IMR-90 (cell line): ENCODE measurements at regions not wholly inside any gene's neighbourhood (a gene's known extent, or its start where the extent isn't known, plus 50 kb on each side); places are given as distances from the start of the nearest gene placed in this dataset.

ENCODE experiments used
- ATAC-seq: fragments of 200-7000 bp; cut with Tn5 transposase; 2 replicates; pipeline ENCODE4 v1.9.1; 2020; ENCODE audit warnings: low read depth, mild to moderate bottlenecking, moderate library complexity
- BruUV-seq: library from RNA; stranded (reverse); fragments of 400-500 nt; replicated peaks from 2 replicates; lab custom pipeline; 2021; lab: Mats Ljungman, UMichigan
- CTCF ChIA-PET: fragments of 300-600 bp; formaldehyde crosslinking; extraction: SDS; loops from one replicate; lab custom pipeline; 2021; ENCODE audit warnings: antibody characterized with exemption; lab: Yijun Ruan, JAX
- POLR2A ChIA-PET: fragments of 300-600 bp; sonication (Branson Sonifier 250); formaldehyde crosslinking; loops from one replicate; lab custom pipeline; 2022; ENCODE audit warnings: antibody characterized with exemption; ENCODE audit not compliant: unreplicated experiment; lab: Charles Lee
- DNase-seq: peaks from one replicate; pipeline ENCODE4 v3.0.0; 2013
- H2AFZ ChIP-seq: replicated peaks from 2 replicates; pipeline ENCODE3; 2013; ENCODE audit warnings: low read length, mild to moderate bottlenecking; ENCODE audit not compliant: poor library complexity
- H2AK5ac ChIP-seq: 2 replicates; pipeline ENCODE4 v1.6.1; 2013; ENCODE audit warnings: low read depth, low read length, inconsistent platforms
- H2AK9ac ChIP-seq: replicated peaks from 2 replicates; pipeline ENCODE3; 2013; ENCODE audit warnings: mild to moderate bottlenecking, low read depth, low read length, moderate library complexity; ENCODE audit not compliant: poor library complexity
- H2BK120ac ChIP-seq: 2 replicates; pipeline ENCODE4 v1.6.1; 2013; ENCODE audit warnings: low read depth, low read length, inconsistent platforms
- H2BK15ac ChIP-seq: 3 replicates; pipeline ENCODE4 v1.6.1; 2013; ENCODE audit warnings: low read depth, low read length, inconsistent platforms
- H2BK20ac ChIP-seq: 2 replicates; pipeline ENCODE4 v1.6.1; 2013; ENCODE audit warnings: low read depth, mild to moderate bottlenecking, inconsistent platforms, low read length, moderate library complexity
- H2BK5ac ChIP-seq: 2 replicates; pipeline ENCODE4 v1.6.1; 2013; ENCODE audit warnings: mild to moderate bottlenecking, low read depth, low read length, inconsistent platforms; ENCODE audit not compliant: poor library complexity, severe bottlenecking
- H3K14ac ChIP-seq: replicated peaks from 2 replicates; pipeline ENCODE4 v1.6.1; 2013; ENCODE audit warnings: low read depth, low read length, inconsistent platforms
- H3K18ac ChIP-seq: 2 replicates; pipeline ENCODE4 v1.6.1; 2013; ENCODE audit warnings: low read depth, low read length, control low read depth
- H3K23ac ChIP-seq: 2 replicates; pipeline ENCODE4 v1.6.1; 2013; ENCODE audit warnings: low read depth, low read length, inconsistent platforms
- H3K27ac ChIP-seq: 2 replicates; pipeline ENCODE4 v1.5.1; 2013; ENCODE audit warnings: mild to moderate bottlenecking, control low read depth, low read length; ENCODE audit not compliant: insufficient read depth
- H3K27me3 ChIP-seq: 2 replicates; pipeline ENCODE4 v1.6.1; 2013; ENCODE audit warnings: low read length; ENCODE audit not compliant: control insufficient read depth, insufficient read depth
- H3K36me3 ChIP-seq: 2 replicates; pipeline ENCODE4 v1.6.1; 2013; ENCODE audit warnings: low read length, mixed read lengths; ENCODE audit not compliant: control insufficient read depth, insufficient read depth
- H3K4ac ChIP-seq: 2 replicates; pipeline ENCODE4 v1.6.1; 2013; ENCODE audit warnings: low read depth, low read length, inconsistent platforms
- H3K4me1 ChIP-seq: 2 replicates; pipeline ENCODE4 v1.6.1; 2013; ENCODE audit warnings: low read length, mixed read lengths; ENCODE audit not compliant: control insufficient read depth, insufficient read depth
- H3K4me2 ChIP-seq: 2 replicates; pipeline ENCODE4 v1.6.1; 2013; ENCODE audit warnings: low read depth, mild to moderate bottlenecking, control low read depth, low read length, moderate library complexity
- H3K4me3 ChIP-seq: 2 replicates; pipeline ENCODE4 v1.5.1; 2013; ENCODE audit warnings: low read depth, mild to moderate bottlenecking, control low read depth, low read length, moderate library complexity; ENCODE audit not compliant: insufficient read depth
- H3K56ac ChIP-seq: 2 replicates; pipeline ENCODE4 v1.6.1; 2013; ENCODE audit warnings: low read length, inconsistent platforms; ENCODE audit not compliant: insufficient read depth; ENCODE audit errors: extremely low read depth
- H3K79me1 ChIP-seq, 2 experiments: 2 replicates each; pipeline ENCODE4 v1.6.1; 2013; ENCODE audit warnings: low read length in 2 of 2, inconsistent platforms in 1 of 2, low read depth in 1 of 2
- H3K9ac ChIP-seq: 2 replicates; pipeline ENCODE4 v1.6.1; 2013; ENCODE audit warnings: low read depth, low read length, control low read depth
- H3K9me1 ChIP-seq: 2 replicates; pipeline ENCODE4 v1.6.1; 2013; ENCODE audit warnings: low read length, inconsistent platforms; ENCODE audit not compliant: insufficient read depth
- H3K9me3 ChIP-seq: 2 replicates; pipeline ENCODE4 v1.6.1; 2013; ENCODE audit warnings: low read length; ENCODE audit not compliant: control insufficient read depth, insufficient read depth
- H4K20me1 ChIP-seq: 2 replicates; pipeline ENCODE4 v1.6.1; 2013; ENCODE audit warnings: low read length, inconsistent platforms; ENCODE audit not compliant: insufficient read depth
- H4K5ac ChIP-seq: 2 replicates; pipeline ENCODE4 v1.6.1; 2013; ENCODE audit warnings: mild to moderate bottlenecking, low read depth, low read length, control low read depth
- H4K8ac ChIP-seq, 2 experiments: 2 replicates each; pipeline ENCODE4 v1.6.1; 2013; ENCODE audit warnings: low read depth in 2 of 2, low read length in 2 of 2, control low read depth in 1 of 2, inconsistent platforms in 1 of 2
- H4K91ac ChIP-seq: 2 replicates; pipeline ENCODE4 v1.6.1; 2013; ENCODE audit warnings: low read depth, low read length, inconsistent platforms; ENCODE audit not compliant: insufficient read depth
- CHD1 ChIP-seq: IDR thresholded peaks from 2 replicates; pipeline ENCODE4 v1.6.1; 2012; ENCODE audit warnings: low read depth, low read length, improper control_type of control experiment
- CTCF ChIP-seq: conservative IDR thresholded peaks from 2 replicates; pipeline ENCODE4 v1.5.1; 2012; ENCODE audit warnings: mild to moderate bottlenecking, low read depth, low read length, improper control_type of control experiment
- FOS ChIP-seq: fragments of 150-350 bp; IDR thresholded peaks from 2 replicates; pipeline ENCODE4 v1.6.1; 2016; ENCODE audit warnings: low read depth, low read length
- MAFK ChIP-seq: IDR thresholded peaks from 2 replicates; pipeline ENCODE4 v1.6.1; 2012; ENCODE audit warnings: low read depth, low read length, improper control_type of control experiment
- MXI1 ChIP-seq: IDR thresholded peaks from 2 replicates; pipeline ENCODE4 v1.6.1; 2012; ENCODE audit warnings: low read depth, mild to moderate bottlenecking, low read length, moderate library complexity, borderline replicate concordance
- NFE2L2 ChIP-seq: fragments of 150-350 bp; IDR thresholded peaks from 2 replicates; pipeline ENCODE4 v1.6.1; 2016; ENCODE audit warnings: low read depth, mild to moderate bottlenecking, low read length
- RAD21 ChIP-seq: IDR thresholded peaks from 2 replicates; pipeline ENCODE4 v1.6.1; 2012; ENCODE audit warnings: low read length, improper control_type of control experiment
- RCOR1 ChIP-seq: IDR thresholded peaks from 2 replicates; pipeline ENCODE4 v1.6.1; 2012; ENCODE audit warnings: mild to moderate bottlenecking, low read length, improper control_type of control experiment; ENCODE audit not compliant: insufficient replicate concordance
- SMC3 ChIP-seq: fragments of 150-350 bp; IDR thresholded peaks from 2 replicates; pipeline ENCODE4 v1.6.1; 2016; ENCODE audit warnings: low read depth, mild to moderate bottlenecking, antibody characterized with exemption, low read length, moderate library complexity
- WGBS, 2 experiments: methylation state at CpG; one replicate each; pipeline versions ENCODE4 v1.1.5 to v1.1.7; 2013; ENCODE audit warnings: missing lambda C conversion rate in 2 of 2; ENCODE audit not compliant: insufficient read length in 1 of 2; ENCODE audit errors: extremely low coverage in 2 of 2; 5-methylcytosine and 5-hydroxymethylcytosine counted together
- dilution Hi-C: fragments of 300-500 bp; cut with HindIII; formaldehyde crosslinking; loops from one replicate; pipeline ENCODE4 v1.14.3; 2018; ENCODE audit warnings: low sequenced_read_pairs; ENCODE audit not compliant: unreplicated experiment
- in situ Hi-C: fragments of 300-500 bp; cut with MboI; formaldehyde crosslinking; loops from 3 replicates; pipeline ENCODE4 v1.14.3; 2019; ENCODE audit warnings: low sequenced_read_pairs, inconsistent platforms, mixed read lengths
- intact Hi-C: fragments of 100-400 bp; cut with micrococcal nuclease; formaldehyde crosslinking; loops from 2 replicates; pipeline ENCODE4 v1.10.0; 2022

- H2AK5ac ChIP-seq = no peak overlapping the region
- H3K4ac ChIP-seq = no peak overlapping the region
- H2AFZ ChIP-seq = no peak overlapping the region
- no peak overlapping the region for H3K14ac ChIP-seq
- H4K91ac ChIP-seq = no peak overlapping the region
- H4K5ac ChIP-seq = no peak overlapping the region
- no peaks in the 10 kb centered on the region for H3K36me3 ChIP-seq
- no peak overlapping the region for H2BK20ac ChIP-seq
- H3K56ac ChIP-seq = no peak overlapping the region
- H3K23ac ChIP-seq = no peak overlapping the region
- H3K9me1 ChIP-seq = no peaks in the 10 kb centered on the region
- no peak overlapping the region for H3K4me2 ChIP-seq
- in situ Hi-C loops = no loop called here
- BruUV-seq = no TSS peak
- H3K79me1 ChIP-seq = no peaks in the 10 kb centered on the region
- WGBS, 2 experiments = 57% methylated on average over 9 of the region's 21 CpGs; no CpG with 5 or more reads in 1 of the 2 experiments
- peaks cover 47% of the 10 kb centered on the region for H3K9me3 ChIP-seq
- intact Hi-C loops = no loop called here
- CTCF ChIA-PET = no interaction called here
- H2BK15ac ChIP-seq = no peak overlapping the region
- no peak overlapping the region for H3K9ac ChIP-seq
- no peak overlapping the region for H3K18ac ChIP-seq
- no peak overlapping the region for H2AK9ac ChIP-seq
- no peaks in the 10 kb centered on the region for H3K4me1 ChIP-seq
- POLR2A ChIA-PET = no interaction called here
- ATAC-seq = no peak
- no peaks in the 10 kb centered on the region for H4K20me1 ChIP-seq
- no peak overlapping the region for H3K27ac ChIP-seq
- no peaks in the 10 kb centered on the region for H3K27me3 ChIP-seq
- no peak overlapping the region for H4K8ac ChIP-seq
- dilution Hi-C loops = no loop called here
- no peak overlapping the region for H3K4me3 ChIP-seq
- H2BK5ac ChIP-seq = no peak overlapping the region
- DNase-seq = no peak
- TF ChIP-seq FOS (no peak), RCOR1 (no peak), SMC3 (no peak), CHD1 (no peak), MXI1 (no peak), RAD21 (no peak), NFE2L2 (no peak), CTCF (no peak), MAFK (no peak)
- no peak overlapping the region for H2BK120ac ChIP-seq
Observed at GRCh38 chr18:78627551-78628346, 351.9 kb upstream of the SALL3 start.
